SK-N-SH (cell line): ENCODE measurements at regions not wholly inside any gene's neighbourhood (a gene's known extent, or its start where the extent isn't known, plus 50 kb on each side); places are given as distances from the start of the nearest gene placed in this dataset.

ENCODE experiments used
- CTCF ChIP-seq: fragments of 200-600 bp; sonication (generic); IDR thresholded peaks from 2 replicates; pipeline ENCODE4 v1.6.1; 2017; ENCODE audit warnings: antibody characterized with exemption, mild to moderate bottlenecking, moderate library complexity
- FOXJ3 ChIP-seq: sonication (generic); formaldehyde crosslinking; IDR thresholded peaks from 2 replicates; pipeline ENCODE4 v1.5.1; 2020; ENCODE audit warnings: mild to moderate bottlenecking, missing genetic modification reagents
- GABPA ChIP-seq: IDR thresholded peaks from 2 replicates; pipeline ENCODE4 v1.4.0; 2012; ENCODE audit warnings: low read depth, mild to moderate bottlenecking
- NRF1 ChIP-seq: IDR thresholded peaks from 2 replicates; pipeline ENCODE4 v1.6.1; 2012; ENCODE audit warnings: low read depth, mild to moderate bottlenecking, low read length
- RCOR1 ChIP-seq: fragments of 150-350 bp; IDR thresholded peaks from 2 replicates; pipeline ENCODE4 v1.6.1; 2017; ENCODE audit warnings: antibody characterized with exemption, low read length
- TAF1 ChIP-seq: IDR thresholded peaks from 2 replicates; pipeline ENCODE4 v1.6.1; 2012; ENCODE audit warnings: low read depth, mild to moderate bottlenecking, low read length, moderate library complexity, borderline replicate concordance

- no peak for TF ChIP-seq CTCF
- TF ChIP-seq RCOR1, result no peak
- TF ChIP-seq GABPA, result no peak
- TF ChIP-seq TAF1, result no peak
- no peak for TF ChIP-seq FOXJ3 (CRISPR knock-in tag)
- no peak for TF ChIP-seq NRF1
These were observed 859.3 kb downstream of the BCL11A start for GRCh38 chr2:59694176-59694575.
